H9 (cell line): ENCODE measurements at regions not wholly inside any gene's neighbourhood (a gene's known extent, or its start where the extent isn't known, plus 50 kb on each side); places are given as distances from the start of the nearest gene placed in this dataset.

Experiments used
- DNase-seq: peaks from one replicate; pipeline ENCODE4 v3.0.0-alpha.2; 2017
- H2AFZ ChIP-seq: one replicate; pipeline ENCODE4 v1.6.1; 2013; ENCODE audit warnings: mild to moderate bottlenecking, low read length, control low read depth, moderate library complexity
- H2AK5ac ChIP-seq: 2 replicates; pipeline ENCODE4 v1.6.1; 2013; ENCODE audit warnings: low read length, control low read depth, mixed read lengths; ENCODE audit not compliant: insufficient read length
- H2BK120ac ChIP-seq: one replicate; pipeline ENCODE4 v1.6.1; 2013; ENCODE audit warnings: low read depth, mild to moderate bottlenecking, low read length, control low read depth, inconsistent platforms; ENCODE audit not compliant: poor library complexity, severe bottlenecking
- H2BK12ac ChIP-seq: 2 replicates; pipeline ENCODE4 v1.6.1; 2013; ENCODE audit warnings: low read length, control low read depth, mixed read lengths, low read depth; ENCODE audit not compliant: insufficient read length
- H2BK15ac ChIP-seq: 2 replicates; pipeline ENCODE4 v1.6.1; 2013; ENCODE audit warnings: low read depth, low read length, control low read depth
- H2BK20ac ChIP-seq: one replicate; pipeline ENCODE4 v1.6.1; 2013; ENCODE audit warnings: low read depth, mild to moderate bottlenecking, low read length, control low read depth, inconsistent platforms; ENCODE audit not compliant: poor library complexity, severe bottlenecking
- H2BK5ac ChIP-seq: 2 replicates; pipeline ENCODE4 v1.6.1; 2013; ENCODE audit warnings: low read length, control low read depth, mixed read lengths; ENCODE audit not compliant: insufficient read length
- H3K14ac ChIP-seq: 2 replicates; pipeline ENCODE4 v1.6.1; 2013; ENCODE audit warnings: low read length, control low read depth; ENCODE audit not compliant: insufficient read depth
- H3K18ac ChIP-seq: 2 replicates; pipeline ENCODE4 v1.6.1; 2013; ENCODE audit warnings: low read depth, mild to moderate bottlenecking, mixed read lengths, low read length, control low read depth; ENCODE audit not compliant: insufficient read length
- H3K23ac ChIP-seq: 2 replicates; pipeline ENCODE4 v1.6.1; 2013; ENCODE audit warnings: low read length, control low read depth, mixed read lengths, low read depth; ENCODE audit not compliant: insufficient read length
- H3K23me2 ChIP-seq: 2 replicates; pipeline ENCODE4 v1.6.1; 2013; ENCODE audit warnings: low read depth, mild to moderate bottlenecking, mixed read lengths, low read length, control low read depth; ENCODE audit not compliant: insufficient read length, poor library complexity, severe bottlenecking
- H3K27ac ChIP-seq: 2 replicates; pipeline ENCODE4 v1.5.1; 2013; ENCODE audit warnings: low read length, control low read depth, mixed read lengths, low read depth; ENCODE audit not compliant: insufficient read length
- H3K27me3 ChIP-seq: 2 replicates; pipeline ENCODE4 v1.6.1; 2013; ENCODE audit warnings: low read length, control low read depth, inconsistent platforms; ENCODE audit not compliant: insufficient read depth
- H3K4ac ChIP-seq: 2 replicates; pipeline ENCODE4 v1.6.1; 2013; ENCODE audit warnings: low read depth, mild to moderate bottlenecking, control low read depth, inconsistent platforms, low read length, moderate library complexity
- H3K4me1 ChIP-seq: 2 replicates; pipeline ENCODE4 v1.6.1; 2013; ENCODE audit warnings: low read length, control low read depth, inconsistent platforms; ENCODE audit not compliant: insufficient read depth
- H3K4me2 ChIP-seq: 2 replicates; pipeline ENCODE4 v1.6.1; 2013; ENCODE audit warnings: low read length, control low read depth, mixed read lengths; ENCODE audit not compliant: insufficient read length, insufficient read depth
- H3K56ac ChIP-seq: 2 replicates; pipeline ENCODE4 v1.6.1; 2013; ENCODE audit warnings: low read depth, mild to moderate bottlenecking, mixed read lengths, low read length, control low read depth; ENCODE audit not compliant: insufficient read length
- H3K79me1 ChIP-seq: 2 replicates; pipeline ENCODE4 v1.6.1; 2013; ENCODE audit warnings: low read depth, mild to moderate bottlenecking, moderate library complexity, low read length, control low read depth, inconsistent platforms; ENCODE audit not compliant: insufficient read depth, poor library complexity, severe bottlenecking
- H3K79me2 ChIP-seq: 2 replicates; pipeline ENCODE4 v1.6.1; 2013; ENCODE audit warnings: low read length, control low read depth, inconsistent platforms; ENCODE audit not compliant: insufficient read depth
- H3K9ac ChIP-seq: 2 replicates; pipeline ENCODE4 v1.6.1; 2013; ENCODE audit warnings: low read length, control low read depth, mixed read lengths; ENCODE audit not compliant: insufficient read length; ENCODE audit errors: extremely low read depth
- H3K9me3 ChIP-seq: one replicate; pipeline ENCODE4 v1.6.1; 2013; ENCODE audit warnings: low read depth, low read length, inconsistent platforms; ENCODE audit not compliant: control insufficient read depth
- H3T11ph ChIP-seq: one replicate; pipeline ENCODE4 v1.6.1; 2013; ENCODE audit warnings: mild to moderate bottlenecking, low read length, control low read depth, inconsistent platforms
- H4K20me1 ChIP-seq: one replicate; pipeline ENCODE4 v1.6.1; 2013; ENCODE audit not compliant: control insufficient read depth, insufficient read length, insufficient read depth
- H4K5ac ChIP-seq: 2 replicates; pipeline ENCODE4 v1.6.1; 2013; ENCODE audit warnings: low read depth, mild to moderate bottlenecking, mixed read lengths, low read length, control low read depth; ENCODE audit not compliant: insufficient read length
- H4K8ac ChIP-seq: replicated peaks from 2 replicates; pipeline ENCODE4 v1.6.1; 2013; ENCODE audit warnings: low read length, control low read depth, mixed read lengths, low read depth; ENCODE audit not compliant: insufficient read length
- H4K91ac ChIP-seq: 2 replicates; pipeline ENCODE4 v1.6.1; 2013; ENCODE audit warnings: low read depth, mild to moderate bottlenecking, moderate library complexity, mixed read lengths, low read length, control low read depth; ENCODE audit not compliant: insufficient read length
- H3K27ac Mint-ChIP-seq, 3 experiments: 2 replicates in 2 of 3; 3 replicates in 1 of 3; pipeline ENCODE4 v1.8.0; 2020 to 2021; ENCODE audit warnings: mixed read lengths in 3 of 3, mild to moderate bottlenecking in 1 of 3, moderate library complexity in 1 of 3
- H3K27me3 Mint-ChIP-seq: 2 replicates; pipeline ENCODE4 v1.8.0; 2021; ENCODE audit warnings: low read depth, mild to moderate bottlenecking, moderate library complexity, mixed read lengths
- H3K36me3 Mint-ChIP-seq, 3 experiments: 2 replicates in 2 of 3; 3 replicates in 1 of 3; pipeline ENCODE4 v1.8.0; 2020 to 2021; ENCODE audit warnings: low read depth in 3 of 3, mixed read lengths in 3 of 3; ENCODE audit not compliant: insufficient read depth in 1 of 3
- H3K4me1 Mint-ChIP-seq, 2 experiments: 2 replicates each; pipeline ENCODE4 v1.8.0; 2020; ENCODE audit warnings: mixed read lengths in 2 of 2
- H3K4me3 Mint-ChIP-seq, 2 experiments: 2 replicates in 1 of 2; 3 replicates in 1 of 2; pipeline ENCODE4 v1.8.0; 2020 to 2021; ENCODE audit warnings: mild to moderate bottlenecking in 2 of 2, mixed read lengths in 2 of 2, moderate library complexity in 1 of 2
- H3K9me3 Mint-ChIP-seq, 2 experiments: 2 replicates in 1 of 2; 3 replicates in 1 of 2; pipeline ENCODE4 v1.8.0; 2020; ENCODE audit warnings: mild to moderate bottlenecking in 2 of 2, mixed read lengths in 2 of 2, moderate library complexity in 1 of 2
- WGBS: extraction: QIAGEN DNeasy Blood & Tissue Kit; methylation state at CpG from one replicate; pipeline ENCODE4 v1.1.7; 2013; ENCODE audit warnings: missing lambda C conversion rate, low lambda C conversion rate, mixed read lengths; ENCODE audit not compliant: insufficient read length; ENCODE audit errors: extremely low coverage; 5-methylcytosine and 5-hydroxymethylcytosine counted together
- TF ChIP-seq, protein P1 (sequence below): fragments of 200-600 bp; sonication (generic); conservative IDR thresholded peaks from 3 replicates; pipeline ENCODE4 v1.8.0; 2021; ENCODE audit warnings: antibody characterized with exemption, mild to moderate bottlenecking

GRCh38 chr2:22213237-22213636, 1089.5 kb downstream of the TDRD15 start:
- H3K27me3 Mint-ChIP-seq = no peaks in the 10 kb centered on the region; the same call in 1 of the 2 replicates
- H3K9me3 Mint-ChIP-seq = no peaks in the 10 kb centered on the region
- H3K4me1 Mint-ChIP-seq = peaks cover 0 to 2% of the 10 kb centered on the region in 2 experiments; a peak in 1 of 4 replicates

More at GRCh38 chr2:22213237-22213636, 1089.5 kb downstream of the TDRD15 start:
- WGBS = no CpG with 5 or more reads among the region's 2 CpGs
- Histone ChIP-seq H2BK20ac (no peak overlapping the region), H3K56ac (no peak overlapping the region), H2BK5ac (no peak overlapping the region), H4K5ac (no peak overlapping the region), H3K23ac (no peak overlapping the region), H2BK120ac (no peak overlapping the region), H4K8ac (no peak overlapping the region), H4K20me1 (no peaks in the 10 kb centered on the region), H3T11ph (no peak overlapping the region), H3K27me3 (no peaks in the 10 kb centered on the region), H4K91ac (no peak overlapping the region), H2AK5ac (no peak overlapping the region), H3K79me1 (no peaks in the 10 kb centered on the region), H3K23me2 (no peaks in the 10 kb centered on the region), H3K9ac (no peak overlapping the region), H2BK15ac (no peak overlapping the region), H3K9me3 (no peaks in the 10 kb centered on the region), H3K27ac (no peak overlapping the region), H2BK12ac (no peak overlapping the region), H3K18ac (no peak overlapping the region), H2AFZ (no peak overlapping the region), H3K4ac (no peak overlapping the region), H3K4me1 (no peaks in the 10 kb centered on the region), H3K14ac (no peak overlapping the region), H3K4me2 (no peak overlapping the region), H3K79me2 (no peaks in the 10 kb centered on the region)
- H3K4me3 Mint-ChIP-seq = no peak overlapping the region
- TF ChIP-seq, protein P1, sequence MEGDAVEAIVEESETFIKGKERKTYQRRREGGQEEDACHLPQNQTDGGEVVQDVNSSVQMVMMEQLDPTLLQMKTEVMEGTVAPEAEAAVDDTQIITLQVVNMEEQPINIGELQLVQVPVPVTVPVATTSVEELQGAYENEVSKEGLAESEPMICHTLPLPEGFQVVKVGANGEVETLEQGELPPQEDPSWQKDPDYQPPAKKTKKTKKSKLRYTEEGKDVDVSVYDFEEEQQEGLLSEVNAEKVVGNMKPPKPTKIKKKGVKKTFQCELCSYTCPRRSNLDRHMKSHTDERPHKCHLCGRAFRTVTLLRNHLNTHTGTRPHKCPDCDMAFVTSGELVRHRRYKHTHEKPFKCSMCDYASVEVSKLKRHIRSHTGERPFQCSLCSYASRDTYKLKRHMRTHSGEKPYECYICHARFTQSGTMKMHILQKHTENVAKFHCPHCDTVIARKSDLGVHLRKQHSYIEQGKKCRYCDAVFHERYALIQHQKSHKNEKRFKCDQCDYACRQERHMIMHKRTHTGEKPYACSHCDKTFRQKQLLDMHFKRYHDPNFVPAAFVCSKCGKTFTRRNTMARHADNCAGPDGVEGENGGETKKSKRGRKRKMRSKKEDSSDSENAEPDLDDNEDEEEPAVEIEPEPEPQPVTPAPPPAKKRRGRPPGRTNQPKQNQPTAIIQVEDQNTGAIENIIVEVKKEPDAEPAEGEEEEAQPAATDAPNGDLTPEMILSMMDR = no peak
- no peak overlapping the region for H3K27ac Mint-ChIP-seq
- no peaks in the 10 kb centered on the region for H3K36me3 Mint-ChIP-seq
- no peak for DNase-seq
